Endothelial cell of umbilical vein (primary cell): ENCODE measurements at regions not wholly inside any gene's neighbourhood (a gene's known extent, or its start where the extent isn't known, plus 50 kb on each side); places are given as distances from the start of the nearest gene placed in this dataset.

Experiments
- BruUV-seq: library from RNA; stranded (reverse); fragments of 400-500 nt; replicated peaks from 2 replicates; lab custom pipeline; 2021; lab: Mats Ljungman, UMichigan
- CTCF ChIA-PET: fragments of 300-600, 350-600 bp; sonication (Branson Sonifier 250); formaldehyde crosslinking; loops from one replicate; lab custom pipeline; 2021; ENCODE audit warnings: antibody characterized with exemption, inconsistent platforms; lab: Charles Lee
- POLR2A ChIA-PET: fragments of 300-600, 350-600 bp; sonication (Branson Sonifier 250); formaldehyde crosslinking; loops from one replicate; lab custom pipeline; 2021; ENCODE audit warnings: antibody characterized with exemption, inconsistent platforms; lab: Charles Lee
- DNase-seq: peaks from one replicate; pipeline ENCODE4 v3.0.0-alpha.2; 2011; ENCODE audit warnings: low read depth, low spot score
- FAIRE-seq: peaks from 2 replicates; lab custom pipeline; 2011; peaks lifted over from hg19 to GRCh38; lab: Jason Lieb, UNC
- H2AFZ ChIP-seq: 2 replicates; pipeline ENCODE4 v1.6.0; 2012; ENCODE audit warnings: low read depth, low read length, control low read depth, inconsistent platforms
- H3K27ac ChIP-seq: 2 replicates; pipeline ENCODE4 v1.5.1; 2011; ENCODE audit warnings: low read depth, mild to moderate bottlenecking, control low read depth, low read length, moderate library complexity; ENCODE audit not compliant: insufficient read depth
- H3K27me3 ChIP-seq, 2 experiments: 2 replicates each; pipeline versions ENCODE4 v1.6.0 to v1.6.1; 2011; ENCODE audit warnings: low read length in 2 of 2, mixed read lengths in 1 of 2; ENCODE audit not compliant: control insufficient read depth in 2 of 2, insufficient read depth in 2 of 2
- H3K36me3 ChIP-seq, 2 experiments: 2 replicates in 1 of 2; 3 replicates in 1 of 2; pipeline ENCODE4 v1.5.1; 2011; ENCODE audit warnings: low read length in 2 of 2, mild to moderate bottlenecking in 1 of 2, moderate library complexity in 1 of 2; ENCODE audit not compliant: control insufficient read depth in 2 of 2, insufficient read depth in 2 of 2; ENCODE audit errors: extremely low read depth in 1 of 2
- H3K4me1 ChIP-seq: 3 replicates; pipeline ENCODE4 v1.5.1; 2011; ENCODE audit warnings: mild to moderate bottlenecking, low read length; ENCODE audit not compliant: control insufficient read depth, insufficient read depth; ENCODE audit errors: extremely low read depth
- H3K4me2 ChIP-seq: 2 replicates; pipeline ENCODE4 v1.6.1; 2011; ENCODE audit warnings: low read length, control low read depth, mixed read lengths; ENCODE audit not compliant: insufficient read depth
- H3K4me3 ChIP-seq, 3 experiments: fragments of 200-600 bp in 1 of 3; sonication (generic), shearing (Covaris generic) in 1 of 3; replicated peaks in 1 of 3; 2 replicates each; pipeline ENCODE4 v1.5.1; 2011 to 2016; ENCODE audit warnings: control low read depth in 3 of 3, low read length in 3 of 3, mild to moderate bottlenecking in 2 of 3, inconsistent platforms in 1 of 3, low read depth in 1 of 3, moderate library complexity in 1 of 3; ENCODE audit not compliant: insufficient read depth in 1 of 3
- H3K79me2 ChIP-seq: 2 replicates; pipeline ENCODE4 v1.6.0; 2012; ENCODE audit warnings: low read length, inconsistent platforms; ENCODE audit not compliant: control insufficient read depth, insufficient read depth
- H3K9ac ChIP-seq: replicated peaks from 2 replicates; pipeline ENCODE3; 2011; ENCODE audit warnings: low read length, control low read depth; ENCODE audit not compliant: insufficient read depth; ENCODE audit errors: extremely low read depth
- H3K9me1 ChIP-seq: replicated peaks from 3 replicates; pipeline ENCODE4 v1.6.0; 2011; ENCODE audit warnings: mild to moderate bottlenecking, low read length; ENCODE audit not compliant: control insufficient read depth, insufficient read depth; ENCODE audit errors: extremely low read depth
- H3K9me3 ChIP-seq: replicated peaks from 2 replicates; pipeline ENCODE4 v1.5.1; 2012; ENCODE audit warnings: low read length, inconsistent platforms; ENCODE audit not compliant: control insufficient read depth, insufficient read depth
- H4K20me1 ChIP-seq: replicated peaks from 2 replicates; pipeline ENCODE3; 2011; ENCODE audit warnings: mild to moderate bottlenecking, low read length; ENCODE audit not compliant: control insufficient read depth, insufficient read depth; ENCODE audit errors: extremely low read depth
- CTCF ChIP-seq, 2 donors: IDR thresholded peaks; 1 replicate in 1 of 2; 2 replicates in 1 of 2; pipeline ENCODE4 v1.5.1; 2011; ENCODE audit warnings: low read length in 2 of 2, mild to moderate bottlenecking in 2 of 2, moderate library complexity in 2 of 2, control low read depth in 1 of 2, inconsistent platforms in 1 of 2, low read depth in 1 of 2; ENCODE audit not compliant: insufficient read depth in 1 of 2; ENCODE audit errors: extremely low read depth in 1 of 2
- EZH2 ChIP-seq: IDR thresholded peaks from 2 replicates; pipeline ENCODE4 v1.6.1; 2012; ENCODE audit warnings: borderline replicate concordance, low read depth, mild to moderate bottlenecking, moderate library complexity, low read length, inconsistent platforms; ENCODE audit not compliant: severe bottlenecking
- FOS ChIP-seq: IDR thresholded peaks from 2 replicates; pipeline ENCODE4 v1.6.1; 2011; ENCODE audit warnings: mild to moderate bottlenecking, low read length, moderate library complexity, borderline replicate concordance; ENCODE audit not compliant: insufficient read depth
- GATA2 ChIP-seq: IDR thresholded peaks from 2 replicates; pipeline ENCODE4 v1.7.0; 2011; ENCODE audit warnings: low read depth, mild to moderate bottlenecking, moderate library complexity, mixed read lengths, low read length; ENCODE audit not compliant: insufficient read length, insufficient read depth
- JUN ChIP-seq: IDR thresholded peaks from 2 replicates; pipeline ENCODE4 v1.6.1; 2011; ENCODE audit warnings: borderline replicate concordance, low read depth; ENCODE audit not compliant: insufficient read length, insufficient read depth
- MYC ChIP-seq: IDR thresholded peaks from one replicate; pipeline ENCODE4 v1.6.1; 2011; ENCODE audit warnings: mild to moderate bottlenecking, low read depth, low read length
- POLR2A ChIP-seq: IDR thresholded peaks from 2 replicates; pipeline ENCODE4 v1.6.1; 2012; ENCODE audit warnings: low read depth, mild to moderate bottlenecking, control low read depth, low read length
- POLR2AphosphoS5 ChIP-seq: IDR thresholded peaks from 2 replicates; pipeline ENCODE4 v1.6.1; 2012; ENCODE audit warnings: low read depth, mild to moderate bottlenecking, control low read depth, low read length, moderate library complexity; ENCODE audit not compliant: insufficient read depth
- dilution Hi-C: fragments of 300-500 bp; cut with MboI; formaldehyde crosslinking; loops from one replicate; pipeline ENCODE4 v1.15.0; 2019; ENCODE audit warnings: low sequenced_read_pairs; ENCODE audit not compliant: extremely low pct_ligation_motif_present
- intact Hi-C: fragments of 100-400 bp; cut with micrococcal nuclease; formaldehyde crosslinking; loops from one replicate; pipeline ENCODE4 v1.10.0; 2022
- TF ChIP-seq, protein P1 (sequence below): IDR thresholded peaks from 2 replicates; pipeline ENCODE4 v1.6.1; 2011; ENCODE audit not compliant: insufficient read depth, insufficient read length

DNA sequence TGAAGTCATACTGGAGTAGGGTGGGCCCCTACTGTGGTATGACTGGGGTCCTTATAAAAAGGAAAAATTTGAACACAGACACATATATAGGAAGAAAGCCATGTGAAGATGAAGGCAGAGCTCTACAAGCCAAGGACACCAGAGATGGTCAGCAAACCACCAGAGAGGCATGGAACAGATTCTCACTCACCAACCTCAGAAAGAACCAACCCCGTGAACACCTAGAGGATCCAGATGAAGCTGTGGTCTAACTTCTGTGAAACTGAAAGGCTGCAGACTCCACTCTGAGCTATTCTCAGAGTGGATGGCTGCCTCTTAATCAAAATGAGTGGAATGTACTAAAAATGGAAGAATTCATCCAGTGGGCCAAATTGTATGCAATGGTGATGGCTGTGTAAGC lies 149.6 kb downstream of the ABCA8 start:
- no peak overlapping the region for H2AFZ ChIP-seq
- no peaks in the 10 kb centered on the region for H3K9me3 ChIP-seq
- H3K9ac ChIP-seq: no peak overlapping the region
- no peaks in the 10 kb centered on the region for H4K20me1 ChIP-seq
- H3K36me3 ChIP-seq: no peaks in the 10 kb centered on the region
- no peaks in the 10 kb centered on the region for H3K79me2 ChIP-seq
- H3K4me2 ChIP-seq: no peak overlapping the region
- no peak for FAIRE-seq
- H3K4me3 ChIP-seq: no peak overlapping the region
- dilution Hi-C loops: no loop called here
- no peaks in the 10 kb centered on the region for H3K27me3 ChIP-seq
- ChIA-PET CTCF (no interaction called here), POLR2A (no interaction called here)
- H3K9me1 ChIP-seq: peaks cover under 1% of the 10 kb centered on the region
- BruUV-seq: no TSS peak
- TF ChIP-seq GATA2 (no peak), MYC (no peak), JUN (no peak), POLR2AphosphoS5 (no peak), POLR2A (no peak), CTCF (IDR thresholded peaks at IDR 0.05; ENCODE audit: extremely low read depth in 1 of 2, insufficient read depth in 1 of 2, low read depth in 1 of 2, low read length in 2 of 2) (no peak), FOS (no peak), EZH2 (no peak)
- TF ChIP-seq, protein P1, sequence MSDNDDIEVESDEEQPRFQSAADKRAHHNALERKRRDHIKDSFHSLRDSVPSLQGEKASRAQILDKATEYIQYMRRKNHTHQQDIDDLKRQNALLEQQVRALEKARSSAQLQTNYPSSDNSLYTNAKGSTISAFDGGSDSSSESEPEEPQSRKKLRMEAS: no peak
- DNase-seq: no peak
- no peaks in the 10 kb centered on the region for H3K4me1 ChIP-seq
- H3K27ac ChIP-seq: no peak overlapping the region
- intact Hi-C loops: no loop called here
